ENCODE measurements at regions not wholly inside any gene's neighbourhood (a gene's known extent, or its start where the extent isn't known, plus 50 kb on each side); places are given as distances from the start of the nearest gene placed in this dataset.

GRCh38 chr1:71231751-71232150 lies 150.9 kb upstream of the ZRANB2 start:
- TF ChIP-seq POLR2A (IDR thresholded peaks at IDR 0.05) (no peak), CTCF (IDR thresholded peaks at IDR 0.05) (no peak)
